ENCODE measurements at regions not wholly inside any gene's neighbourhood (a gene's known extent, or its start where the extent isn't known, plus 50 kb on each side); places are given as distances from the start of the nearest gene placed in this dataset.

DNA sequence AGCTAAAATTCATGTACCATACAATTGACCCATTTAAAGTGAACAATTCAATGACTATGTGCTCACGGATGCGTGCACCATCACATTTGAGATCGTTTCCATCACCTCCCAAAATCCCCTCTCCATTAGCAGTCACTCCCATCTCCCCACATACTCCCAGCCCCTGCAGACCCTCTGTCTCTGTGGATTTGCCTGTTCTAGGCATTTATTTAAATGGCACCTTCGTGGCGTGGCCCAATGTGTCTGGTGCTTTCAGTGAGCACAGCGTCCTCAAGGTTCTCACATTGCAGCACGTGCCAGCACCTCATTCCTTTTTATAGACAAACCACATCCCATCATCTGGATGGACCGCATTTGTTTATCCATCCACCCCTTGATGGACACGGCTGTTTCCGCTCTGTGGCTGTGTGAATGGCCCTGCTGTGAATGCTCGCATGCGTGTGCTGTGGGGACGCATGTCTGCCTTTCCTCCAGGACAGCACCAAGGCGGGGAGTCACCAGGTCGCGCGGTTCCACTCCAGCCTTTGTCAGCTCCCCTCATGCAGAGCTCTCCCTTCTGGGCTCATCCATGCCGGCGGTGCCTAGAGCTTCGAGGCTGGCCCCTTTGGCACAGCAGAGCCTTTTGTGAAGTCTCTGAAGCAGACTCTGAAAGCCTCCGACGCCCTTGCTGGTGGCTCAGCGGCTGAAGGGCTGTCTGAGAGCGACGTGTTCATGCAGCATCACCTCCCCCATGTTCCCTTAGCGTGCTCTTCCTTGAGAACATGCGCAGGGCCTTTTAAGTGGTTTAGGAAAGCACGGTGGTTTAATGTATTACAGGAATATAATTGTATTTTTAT lies 184.4 kb downstream of the KIF26A start:
- DNase-seq: peak; percentile 14

DNA sequence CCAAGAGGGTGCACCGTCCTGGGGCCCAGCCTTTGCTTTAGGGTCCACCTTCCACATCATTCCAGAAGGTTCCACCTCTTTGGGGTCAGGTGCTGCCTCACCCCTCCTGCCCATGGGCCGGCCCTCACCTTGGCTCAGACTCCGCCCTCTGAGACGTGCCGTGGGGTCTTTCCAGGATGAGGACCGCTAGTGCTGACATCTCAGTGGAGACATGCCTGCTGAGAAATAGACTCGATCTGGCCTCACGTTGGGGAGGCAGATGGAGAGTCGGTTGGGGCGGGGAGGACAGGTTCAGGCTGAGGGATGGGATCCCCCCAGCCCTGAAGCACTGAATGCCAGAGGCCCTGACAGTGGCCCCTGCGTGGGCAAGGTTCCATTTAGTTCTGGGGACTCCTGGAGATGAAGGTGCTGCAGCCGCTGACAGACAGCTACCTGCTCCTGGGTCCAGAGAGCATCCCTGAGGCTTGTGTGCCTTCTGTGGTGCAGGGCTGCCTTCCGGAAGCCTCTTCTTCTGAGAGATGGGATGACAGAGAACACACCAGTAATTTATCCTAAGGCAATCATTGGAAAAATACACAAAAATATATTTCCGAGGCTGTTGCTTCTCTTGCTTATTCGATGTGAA lies 185.3 kb downstream of the KIF26A start:
- DNase-seq: no peak

DNA sequence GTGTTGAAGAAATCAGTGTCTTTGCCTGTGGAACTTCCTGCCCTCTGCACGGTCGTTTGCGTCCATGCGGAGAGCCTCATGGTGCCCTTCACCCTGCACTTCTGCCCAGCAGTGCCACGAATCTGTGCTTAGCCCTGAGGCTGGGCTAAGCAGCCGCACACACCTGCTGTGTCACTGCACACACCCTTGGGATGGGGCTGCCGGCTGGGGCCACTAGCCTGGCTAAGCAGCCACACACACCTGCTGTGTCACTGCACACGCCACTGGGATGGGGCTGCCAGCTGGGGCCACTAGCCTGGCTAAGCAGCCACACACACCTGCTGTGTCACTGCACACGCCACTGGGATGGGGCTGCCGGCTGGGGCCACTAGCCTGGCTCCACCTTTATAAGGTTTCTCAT lies 188.5 kb downstream of the KIF26A start:
- no peak for DNase-seq

DNA sequence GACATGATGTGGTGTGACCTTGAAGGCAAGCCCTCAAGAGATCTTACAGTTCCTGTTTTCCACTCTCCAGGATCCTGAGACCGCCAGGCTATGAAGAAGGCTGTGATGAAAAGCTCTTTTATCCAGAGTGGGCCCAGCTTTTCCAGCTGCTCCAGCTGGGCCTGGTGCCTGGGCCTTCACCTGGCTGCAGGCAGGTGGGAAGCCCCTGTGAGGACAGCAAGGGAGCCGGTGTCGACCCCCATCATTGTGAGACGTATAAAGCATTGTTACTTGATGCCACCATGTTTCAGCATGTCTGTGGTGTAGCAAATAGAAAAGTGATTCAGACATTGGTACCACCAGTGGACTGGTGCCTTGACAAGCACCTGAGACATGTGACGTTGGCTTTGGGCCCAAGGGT lies 190.2 kb downstream of the KIF26A start:
- DNase-seq: no peak

DNA sequence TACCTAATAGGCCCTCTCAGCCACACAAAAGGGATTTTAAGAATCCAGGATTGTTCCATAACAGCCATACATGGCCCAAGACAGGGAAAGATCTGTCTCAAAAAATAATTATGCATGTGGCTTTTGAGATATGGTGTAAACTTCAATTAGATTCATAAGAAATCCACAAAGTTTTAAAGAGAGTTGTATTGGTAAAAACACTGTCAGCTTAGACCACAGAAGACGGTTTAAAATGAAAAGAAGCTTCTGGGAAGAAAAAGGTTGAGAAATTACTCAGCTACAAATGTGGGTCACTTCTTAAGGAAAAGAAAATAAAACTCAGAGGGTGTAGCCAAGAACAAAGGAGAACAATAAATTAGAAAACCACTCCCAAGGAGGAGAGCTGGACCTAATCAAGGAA lies 191.4 kb downstream of the KIF26A start:
- no peak for DNase-seq

DNA sequence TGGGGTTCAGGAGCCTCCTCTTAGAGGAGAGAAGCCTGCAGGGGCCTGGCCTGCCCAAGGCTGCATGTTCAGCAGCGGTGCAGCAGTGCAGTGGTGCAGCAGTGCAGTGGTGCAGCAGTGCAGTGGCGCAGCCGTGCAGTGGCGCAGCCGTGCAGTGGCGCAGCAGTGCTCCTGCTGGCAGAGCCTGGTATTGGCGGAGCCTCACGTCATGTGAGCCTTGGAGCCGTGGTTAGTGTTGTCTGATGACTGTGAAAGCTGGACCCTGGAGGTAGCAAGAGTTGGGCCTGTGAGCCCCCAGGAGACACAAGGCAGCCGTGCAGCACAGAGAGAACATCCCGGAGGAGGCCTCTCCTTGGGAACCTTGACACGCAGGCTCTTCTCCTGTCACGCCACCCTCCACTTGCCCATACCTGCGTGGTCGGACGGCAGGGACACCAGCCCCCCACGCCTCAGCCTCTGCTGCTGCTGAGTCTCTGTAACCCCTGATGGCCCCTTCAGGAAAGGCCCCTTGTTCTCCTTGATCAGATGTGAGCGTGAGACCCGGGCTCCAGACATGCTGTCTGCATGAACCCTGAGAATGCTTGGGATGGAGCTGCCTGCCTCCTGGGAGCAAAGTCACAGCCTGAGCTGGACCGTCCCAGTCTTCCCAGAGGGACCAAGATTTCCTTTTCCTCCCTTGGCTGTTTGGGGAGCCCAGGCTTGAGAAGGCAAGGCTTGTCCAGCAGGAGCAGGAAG lies 193.7 kb downstream of the KIF26A start:
- DNase-seq: no peak

DNA sequence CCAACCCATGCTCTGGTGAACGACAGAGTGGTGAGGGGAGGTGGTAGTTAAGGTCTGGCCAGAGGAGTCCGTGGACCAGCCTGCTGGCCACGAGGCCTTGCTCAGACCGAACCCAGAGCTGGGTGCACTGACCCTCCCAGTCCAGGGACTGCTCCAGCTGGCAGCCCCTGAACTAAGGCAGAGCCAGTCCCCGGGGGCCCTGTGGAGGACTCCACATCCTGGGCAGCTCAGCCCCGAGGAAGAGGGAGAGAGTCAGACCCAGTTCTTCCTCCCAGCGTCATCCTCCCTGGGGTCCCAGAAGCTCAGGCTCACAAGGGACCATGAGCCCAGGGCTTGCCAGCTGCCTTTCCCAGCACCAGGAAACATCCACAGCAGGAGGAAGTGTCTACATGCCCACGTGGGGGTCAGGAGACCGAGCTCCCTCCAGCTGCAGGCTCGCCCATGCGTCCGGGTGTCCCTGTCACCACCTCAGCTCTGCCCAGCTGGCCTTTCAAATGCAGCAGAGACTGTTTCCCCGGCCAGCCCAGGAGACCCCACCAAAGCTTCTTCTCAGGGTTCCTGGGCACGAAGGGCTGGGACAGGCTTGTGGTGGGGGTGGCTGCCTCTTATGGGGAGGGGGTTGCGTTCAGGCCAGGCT lies 194.4 kb downstream of the KIF26A start:
- no peak for DNase-seq

DNA sequence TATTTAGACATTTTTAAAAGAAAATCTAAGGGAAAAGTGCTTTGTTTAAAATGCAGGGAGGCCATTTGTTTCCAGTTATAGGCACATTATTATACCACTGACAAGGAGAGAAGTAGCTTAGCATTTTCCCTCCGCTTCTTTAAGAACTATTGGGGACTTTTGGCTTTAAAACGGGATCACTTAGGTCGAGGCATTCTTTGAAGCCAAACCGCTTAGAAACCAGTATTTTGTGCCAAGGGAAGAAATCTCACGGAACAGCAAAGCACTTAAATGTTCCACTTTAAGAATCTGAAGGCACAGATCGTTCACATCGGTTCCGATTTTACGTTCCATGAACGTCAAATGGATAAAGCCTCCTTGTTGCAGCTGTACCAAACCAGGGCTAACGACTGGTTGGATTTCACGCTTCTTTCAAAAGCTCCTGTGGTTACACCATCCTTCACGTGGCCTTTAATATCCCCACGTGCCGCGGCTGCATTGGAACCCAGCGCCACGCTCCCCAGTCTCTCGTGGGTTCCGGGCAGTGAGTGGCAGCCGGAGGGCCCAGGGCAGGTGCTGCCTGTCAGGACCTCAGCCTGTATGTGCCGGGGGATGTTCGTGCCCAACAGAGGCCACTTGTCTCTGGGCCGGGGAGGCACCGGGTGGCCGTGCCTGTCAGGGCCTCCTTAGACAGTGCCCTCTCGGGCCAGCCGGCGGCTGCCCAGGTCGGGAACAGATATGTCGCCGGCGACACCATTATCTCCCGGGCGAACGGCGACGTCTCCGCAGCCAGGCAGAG lies 195.4 kb downstream of the KIF26A start:
- no peak for DNase-seq

DNA sequence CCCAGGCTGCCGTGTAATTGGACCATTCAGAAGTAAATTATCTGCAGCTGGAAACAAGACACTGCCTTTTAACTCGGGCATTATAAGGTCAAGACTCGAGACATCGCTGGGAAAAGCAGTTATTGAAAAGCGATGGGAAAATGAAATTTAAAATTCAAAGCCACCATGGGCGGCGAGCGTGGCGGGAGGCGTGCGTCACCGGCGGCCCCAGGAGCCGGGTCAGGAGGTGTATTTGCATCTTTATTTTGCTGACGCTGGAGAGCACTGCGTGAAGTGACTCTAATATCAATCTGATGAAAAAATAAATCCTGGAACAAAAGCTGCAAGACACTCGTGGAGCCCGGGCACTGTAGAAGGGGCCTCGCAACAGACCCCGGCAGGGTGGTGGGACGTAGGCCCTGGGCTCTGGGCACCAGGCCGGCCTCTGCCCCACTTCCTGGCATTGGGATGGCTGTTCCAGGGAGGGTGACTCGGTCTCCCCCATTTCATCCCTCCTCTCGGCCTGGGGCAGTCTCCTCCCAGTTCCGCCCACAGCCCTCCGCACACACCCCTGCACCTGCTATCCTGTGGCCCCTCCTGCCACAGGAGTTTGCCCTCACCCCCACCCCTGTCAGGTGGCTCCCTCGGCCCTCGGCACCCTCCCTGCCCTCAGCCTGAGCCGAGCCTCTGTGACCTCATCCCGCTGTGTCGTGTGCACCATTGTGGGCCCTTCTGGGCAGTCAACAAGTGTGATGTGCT lies 196.2 kb downstream of the KIF26A start:
- DNase-seq: no peak

DNA sequence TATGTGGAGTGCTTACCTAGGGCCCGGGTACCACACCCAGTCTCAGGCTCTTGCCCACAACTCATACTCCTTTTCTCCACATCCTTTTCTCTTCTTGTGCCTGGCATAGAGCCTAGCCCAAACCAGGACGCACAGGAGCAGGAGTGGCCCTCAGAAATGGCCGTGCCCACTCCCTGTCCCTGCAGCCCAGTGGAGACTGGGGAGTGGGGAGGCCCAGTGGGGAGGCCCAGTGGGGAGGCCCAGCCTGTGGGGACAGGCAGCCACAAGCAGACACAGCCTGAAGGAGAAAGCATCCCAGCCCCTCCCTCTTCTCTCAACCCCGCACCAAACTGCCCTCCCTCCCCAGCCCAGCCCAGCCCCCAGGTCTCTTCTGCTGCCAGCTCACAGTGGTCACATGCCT lies 196.8 kb downstream of the KIF26A start:
- DNase-seq: no peak

DNA sequence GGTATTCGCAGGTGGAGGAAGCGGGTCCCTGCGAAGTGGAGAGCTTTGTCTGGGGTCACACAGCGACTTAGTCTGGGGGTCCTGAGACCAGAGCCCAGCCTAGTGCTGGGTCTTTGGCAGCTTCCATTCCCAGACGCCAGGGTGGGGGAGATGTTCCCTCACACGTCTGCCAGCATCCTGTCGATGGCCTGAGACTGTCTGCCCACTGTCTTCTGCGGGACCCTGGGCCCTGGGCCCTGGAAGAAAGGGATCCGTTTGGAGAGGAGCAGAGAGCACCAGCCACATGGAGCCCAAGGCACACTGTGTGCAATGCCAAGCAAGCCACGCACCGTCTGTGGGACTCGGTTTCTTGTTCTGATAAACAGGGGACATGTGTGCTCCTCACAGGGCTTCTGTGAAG lies 197.2 kb downstream of the KIF26A start:
- DNase-seq: no peak

DNA sequence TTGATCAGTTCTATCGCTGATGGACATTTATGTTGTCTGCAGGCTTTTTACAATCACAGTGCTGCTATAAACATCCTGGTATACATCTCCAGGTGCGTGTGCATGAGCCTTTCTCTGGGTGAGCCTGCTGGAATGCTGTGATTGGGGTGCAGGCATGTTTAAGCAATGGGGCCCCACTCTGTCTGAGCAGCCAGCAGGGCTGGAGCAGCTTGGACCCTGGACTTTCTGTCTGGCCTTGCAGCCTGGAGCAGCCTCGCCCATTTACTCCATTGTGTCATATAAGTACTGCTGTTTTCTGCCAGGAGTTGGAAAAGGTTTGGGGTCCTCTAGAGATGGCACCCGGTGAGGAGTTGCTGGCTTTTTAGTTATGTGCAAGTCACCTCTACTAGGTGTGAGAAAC lies 199.0 kb downstream of the KIF26A start:
- no peak for DNase-seq

DNA sequence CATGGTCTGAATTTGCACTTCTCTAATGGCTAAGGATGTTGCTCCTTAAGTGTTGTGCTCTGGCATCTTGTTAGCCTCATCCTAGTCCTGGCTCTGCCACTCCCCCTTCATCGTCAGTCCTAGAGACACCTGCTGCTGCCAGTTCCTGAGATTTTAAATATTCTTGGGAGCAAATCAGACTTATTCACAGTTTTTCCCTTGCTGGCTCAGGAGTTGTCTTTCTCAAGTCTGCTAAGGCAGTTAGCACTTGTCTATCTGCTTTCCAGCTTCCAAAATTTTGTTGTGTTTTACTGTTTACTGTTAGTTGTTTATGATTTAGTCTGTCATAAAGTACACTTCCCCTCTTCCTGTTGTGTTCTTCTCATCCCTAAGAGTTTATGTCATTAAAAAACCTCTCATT lies 201.0 kb downstream of the KIF26A start:
- no peak for DNase-seq

DNA sequence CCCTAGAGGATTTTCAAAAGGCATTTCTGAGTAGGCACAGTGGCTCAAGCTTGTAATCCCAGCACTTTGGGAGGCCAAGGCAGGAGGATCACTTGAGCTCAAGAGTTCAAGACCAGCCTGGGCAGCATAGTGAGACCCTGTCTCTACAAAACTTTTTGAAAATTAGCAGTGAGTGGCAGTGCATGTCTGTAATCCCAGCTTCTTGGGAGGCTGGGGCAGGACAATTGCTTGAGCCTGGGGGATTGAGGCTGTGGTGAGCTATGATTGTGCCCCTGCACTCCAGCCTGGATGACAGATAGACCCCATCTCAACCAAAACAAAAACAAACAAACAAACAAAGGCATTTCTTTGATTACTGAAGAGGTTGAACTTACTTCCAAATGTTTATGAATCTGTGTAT lies 201.4 kb downstream of the KIF26A start:
- no peak for DNase-seq

DNA sequence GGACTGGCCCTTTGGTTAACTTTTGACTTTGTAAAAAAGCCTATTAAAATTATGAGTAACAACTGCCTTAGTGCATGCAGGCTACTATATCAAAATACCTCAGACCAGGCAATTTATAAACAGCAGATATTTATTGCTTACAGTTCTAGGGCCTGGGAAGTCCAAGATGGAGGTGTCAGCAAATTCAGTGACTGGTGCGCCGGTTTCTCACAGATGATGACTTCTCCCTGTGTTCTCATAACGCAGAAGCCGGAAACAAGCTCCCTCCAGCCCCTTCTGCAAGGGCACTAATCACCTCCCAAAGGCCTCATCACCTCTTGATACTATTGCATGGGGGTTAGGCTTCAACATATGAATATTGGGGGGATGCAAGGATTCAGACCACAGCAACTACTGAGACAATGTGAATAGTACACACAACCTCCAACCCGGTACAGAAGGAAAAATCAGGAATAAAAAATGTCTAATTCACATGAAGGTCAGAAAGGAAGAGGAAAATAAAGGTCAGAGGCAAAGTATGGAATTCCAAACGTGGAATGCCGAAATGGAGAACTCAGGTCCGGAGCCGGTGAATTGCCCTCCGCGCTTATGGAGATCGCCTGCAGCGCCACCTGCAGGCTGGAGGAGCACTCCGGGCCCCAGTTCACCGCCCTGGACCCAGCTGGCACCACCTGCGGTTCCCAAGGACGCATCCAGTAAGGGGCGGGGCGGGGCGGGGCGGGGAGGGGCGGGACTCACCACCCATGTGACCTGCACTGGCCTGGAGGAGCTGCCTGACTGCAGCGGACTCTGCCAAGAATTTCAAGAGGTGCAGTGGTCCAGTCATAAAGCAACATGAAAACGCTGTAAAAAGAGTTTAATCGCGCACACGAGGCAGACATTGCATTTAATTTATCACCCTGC lies 203.4 kb downstream of the KIF26A start:
- DNase-seq: no peak

DNA sequence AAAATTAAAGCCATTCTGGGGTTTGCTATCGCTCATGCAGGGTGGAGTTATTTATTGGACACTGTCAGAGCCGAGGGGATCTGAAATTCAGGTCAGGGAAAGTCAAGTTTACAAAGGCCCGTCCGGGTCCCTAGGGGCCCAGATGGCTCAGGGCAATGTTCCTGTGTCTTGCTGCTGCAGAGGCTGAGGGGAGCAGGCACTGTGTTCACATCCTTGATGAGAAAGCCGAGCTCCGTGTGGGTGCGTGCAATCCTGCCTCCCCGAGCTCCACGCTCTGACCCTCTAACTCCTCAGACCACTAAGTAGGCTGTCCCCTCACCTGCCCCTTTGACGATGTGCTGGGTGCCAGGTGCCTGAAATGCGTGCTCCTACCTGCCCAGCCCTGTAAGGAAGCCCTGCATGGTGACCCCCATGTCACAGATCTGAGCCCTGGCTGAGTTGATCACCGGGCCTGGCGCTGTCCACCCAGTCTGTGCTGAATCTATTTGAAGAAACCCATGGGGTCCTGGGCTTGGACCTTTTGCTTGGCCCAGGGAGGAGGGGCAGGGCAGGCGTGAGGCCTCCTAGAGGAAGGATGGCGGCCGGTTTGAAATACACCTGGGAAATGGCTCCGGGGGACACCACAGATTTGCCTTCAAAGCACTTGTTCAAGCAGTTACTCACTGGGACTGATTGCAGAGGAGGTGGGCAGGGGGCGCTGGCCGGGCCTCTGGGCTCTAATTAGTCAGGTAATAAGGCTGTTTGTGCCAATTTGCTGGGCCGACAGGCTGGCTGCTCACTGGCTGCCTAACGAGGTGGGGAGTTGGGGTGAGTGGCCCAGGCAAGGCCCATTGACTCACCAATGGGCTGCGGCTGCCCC lies 204.3 kb downstream of the KIF26A start:
- no peak for DNase-seq

DNA sequence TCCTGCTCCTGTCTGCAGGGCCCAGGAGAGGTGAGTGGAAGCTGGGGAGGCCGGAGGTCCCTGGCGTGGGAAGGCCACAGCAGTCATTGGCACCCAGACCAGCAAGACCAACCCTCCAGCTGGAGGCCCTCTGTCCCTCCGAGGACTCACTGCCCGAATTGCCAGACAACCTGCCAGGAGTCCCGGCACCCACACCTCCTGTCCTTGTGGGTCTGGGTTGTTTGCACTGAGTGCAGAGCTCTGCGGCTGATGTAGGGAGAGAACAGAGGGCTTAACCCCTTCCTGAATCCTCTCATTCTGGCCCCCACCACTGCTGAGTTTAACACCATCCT lies 204.9 kb downstream of the KIF26A start:
- no peak for DNase-seq

DNA sequence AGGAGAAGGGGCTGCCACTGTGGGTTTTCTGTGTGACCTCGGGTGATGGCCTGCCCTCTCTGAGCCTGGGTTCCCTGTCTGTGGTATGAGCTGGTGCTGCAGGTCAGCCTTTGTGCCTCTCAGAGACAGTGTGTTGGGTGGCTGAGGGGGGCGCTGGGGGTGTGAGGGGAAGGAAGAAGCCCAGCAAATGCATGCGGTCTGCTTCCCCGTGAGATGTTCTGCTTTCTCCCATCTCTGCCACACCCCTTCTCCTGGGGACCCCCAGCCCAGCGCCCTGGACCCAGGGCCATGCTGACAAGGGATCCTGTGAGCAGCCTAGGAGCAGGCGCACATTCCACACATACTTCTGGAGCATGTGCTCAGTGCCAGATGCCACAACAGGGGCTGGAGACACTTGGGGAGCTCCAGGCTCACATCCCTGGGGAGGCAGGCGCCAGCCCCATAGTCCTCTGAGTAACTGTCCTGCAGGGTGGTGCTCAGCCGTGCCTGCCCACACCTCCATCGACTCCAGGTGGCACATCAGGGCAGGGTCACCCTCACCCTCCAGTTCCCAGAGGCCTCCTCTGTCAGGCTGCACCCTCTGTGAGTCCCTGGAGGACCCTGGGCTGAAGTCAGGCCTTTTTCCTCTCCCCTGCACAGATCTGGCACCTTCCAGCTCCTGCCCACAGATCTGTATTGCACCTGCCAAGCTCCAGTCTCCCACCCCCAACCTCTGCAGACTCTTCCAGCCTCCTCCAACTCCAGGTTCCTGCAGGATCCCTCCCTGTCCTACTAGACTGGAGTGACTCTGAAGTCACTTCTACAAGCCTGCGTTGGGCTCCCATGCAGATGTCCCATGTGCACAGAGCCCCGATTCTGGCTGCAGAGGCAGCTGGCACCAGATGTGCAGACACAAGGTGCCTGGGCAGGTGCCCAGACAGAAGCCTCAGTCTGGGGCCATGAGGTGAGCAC lies 205.6 kb downstream of the KIF26A start:
- no peak for DNase-seq
